Pancreas (tissue), 10 donors: ENCODE measurements at regions not wholly inside any gene's neighbourhood (a gene's known extent, or its start where the extent isn't known, plus 50 kb on each side); places are given as distances from the start of the nearest gene placed in this dataset.

Experiments used
- ATAC-seq, 4 donors: fragments of 200-7000 bp; cut with Tn5 transposase; one replicate each; pipeline versions ENCODE4 v1.8.0 to v1.9.1; 2020; ENCODE audit warnings: mild to moderate bottlenecking in 4 of 4, moderate library complexity in 4 of 4
- DNase-seq, 6 donors: peaks; one replicate each; pipeline ENCODE4 v3.0.0-alpha.2; 2020
- FAIRE-seq: peaks from 2 replicates; lab custom pipeline; 2012; peaks lifted over from hg19 to GRCh38; lab: Jason Lieb, UNC
- H3K27ac ChIP-seq, 4 donors: fragments of 200-600 bp; sonication (generic); 1 replicate in 3 of 4; 2 replicates in 1 of 4; pipeline versions ENCODE4 v1.5.0 to v1.8.0; 2020
- H3K27me3 ChIP-seq, 4 donors: fragments of 200-600 bp; one replicate each; pipeline ENCODE4 v1.8.0; 2021
- H3K36me3 ChIP-seq, 3 donors: fragments of 200-600 bp; sonication (generic) in 1 of 3; one replicate each; pipeline versions ENCODE4 v1.5.0 to v1.8.0; 2020 to 2021
- H3K4me1 ChIP-seq, 3 donors: fragments of 200-600 bp; one replicate each; pipeline ENCODE4 v1.8.0; 2021
- H3K4me3 ChIP-seq, 4 donors: fragments of 200-600 bp; sonication (generic) in 2 of 4; one replicate each; pipeline versions ENCODE4 v1.5.0 to v1.8.0; 2020 to 2021
- H3K9me3 ChIP-seq, 4 donors: fragments of 200-600 bp; one replicate each; pipeline ENCODE4 v1.8.0; 2021
- CTCF ChIP-seq, 4 donors: fragments of 200-600 bp; sonication (generic) in 3 of 4; IDR thresholded peaks; one replicate each; pipeline versions ENCODE4 v1.5.0 to v1.8.0; 2021; ENCODE audit warnings: antibody characterized with exemption in 4 of 4
- WGBS, 2 donors: extraction: QIAGEN DNeasy Blood & Tissue Kit; methylation state at CpG; one replicate each; pipeline ENCODE4 v1.1.7; 2013; 5-methylcytosine and 5-hydroxymethylcytosine counted together
- intact Hi-C, 3 donors: fragments of 100-400 bp; cut with DNase I; formaldehyde crosslinking; loops; one replicate each; pipeline versions ENCODE4 v1.11.1 to v1.14.2; 2022
- donor health status: healthy with polysubstance abuse.
- donor health status: DM: no; HTN: no; CAD: no; lungs with moderate emphysema.
- donor health status: DM: no; HTN: no; CAD: no.
- donor health status: control.
- donor health status: control.
- donor health status: Bipolar disorder and iron deficiency.
- donor health status: DM: yes; HTN: yes; CAD: no.
- donor health status: DM: no; HTN: no; CAD: no.
- donor health status: DM: no; HTN: no; CAD: no.
- donor health status: DM: yes; HTN: yes; CAD: no.

- Histone ChIP-seq H3K9me3 (no peaks in the 10 kb centered on the region), H3K27ac (no peak overlapping the region), H3K4me1 (no peaks in the 10 kb centered on the region), H3K27me3 (no peaks in the 10 kb centered on the region), H3K36me3 (no peaks in the 10 kb centered on the region), H3K4me3 (no peak overlapping the region)
- TF ChIP-seq CTCF (IDR thresholded peaks at IDR 0.05), result no peak
- WGBS, 2 donors, result 84 to 95% methylated on average over 3 of the region's 3 CpGs
- no peak for FAIRE-seq
- no peak for DNase-seq
- no peak for ATAC-seq
- intact Hi-C loops, result no loop called here
These were observed 146.5 kb downstream of the TWIST2 start for GRCh38 chr2:238994432-238994831.

- no peak for TF ChIP-seq CTCF (IDR thresholded peaks at IDR 0.05)
- ATAC-seq, result no peak
- H3K9me3 ChIP-seq, result no peaks in the 10 kb centered on the region
- intact Hi-C loops, result no loop called here
- no peak for DNase-seq
- FAIRE-seq, result no peak
- WGBS, 2 donors, result 60 to 78% methylated on average over 3 of the region's 3 CpGs
- no peaks in the 10 kb centered on the region for H3K36me3 ChIP-seq
- H3K4me3 ChIP-seq, result no peak overlapping the region
- no peaks in the 10 kb centered on the region for H3K4me1 ChIP-seq
- no peaks in the 10 kb centered on the region for H3K27me3 ChIP-seq
- no peak overlapping the region for H3K27ac ChIP-seq
These were observed 147.0 kb downstream of the TWIST2 start for GRCh38 chr2:238994876-238995275.

GRCh38 chr2:238995634-238996033 is 147.7 kb downstream of the TWIST2 start:
- WGBS, 2 donors, result 78 to 81% methylated on average over 1 of the region's 1 CpG
- Histone ChIP-seq H3K4me1 (no peaks in the 10 kb centered on the region), H3K27ac (no peak overlapping the region), H3K36me3 (no peaks in the 10 kb centered on the region), H3K9me3 (no peaks in the 10 kb centered on the region), H3K4me3 (no peak overlapping the region), H3K27me3 (no peaks in the 10 kb centered on the region)
- ATAC-seq (no peak), FAIRE-seq (no peak), DNase-seq (no peak)
- intact Hi-C loops, result no loop called here
- TF ChIP-seq CTCF (IDR thresholded peaks at IDR 0.05), result no peak

GRCh38 chr2:238996331-238997136 is 148.6 kb downstream of the TWIST2 start:
- ATAC-seq (no peak), FAIRE-seq (no peak), DNase-seq (no peak)
- WGBS, 2 donors, result 67 to 81% methylated on average over 20 to 21 of the region's 21 CpGs
- H3K36me3 ChIP-seq, result no peaks in the 10 kb centered on the region
- no peak overlapping the region for H3K4me3 ChIP-seq
- no peaks in the 10 kb centered on the region for H3K27me3 ChIP-seq
- no peaks in the 10 kb centered on the region for H3K4me1 ChIP-seq
- H3K27ac ChIP-seq, result no peak overlapping the region
- intact Hi-C loops, result no loop called here
- no peaks in the 10 kb centered on the region for H3K9me3 ChIP-seq
- no peak for TF ChIP-seq CTCF (IDR thresholded peaks at IDR 0.05)

- Histone ChIP-seq H3K4me1 (no peaks in the 10 kb centered on the region), H3K9me3 (no peaks in the 10 kb centered on the region), H3K27ac (no peak overlapping the region), H3K4me3 (no peak overlapping the region), H3K27me3 (no peaks in the 10 kb centered on the region), H3K36me3 (no peaks in the 10 kb centered on the region)
- DNase-seq (no peak), ATAC-seq (no peak), FAIRE-seq (no peak)
- intact Hi-C loops, result no loop called here
- 76 to 81% methylated on average over 10 of the region's 10 CpGs for WGBS, 2 donors
- TF ChIP-seq CTCF (IDR thresholded peaks at IDR 0.05), result no peak
These were observed 149.2 kb downstream of the TWIST2 start for GRCh38 chr2:238997137-238997390.
